Tibial artery (tissue), 4 donors: ENCODE measurements at regions not wholly inside any gene's neighbourhood (a gene's known extent, or its start where the extent isn't known, plus 50 kb on each side); places are given as distances from the start of the nearest gene placed in this dataset.

Experiments used
- DNase-seq, 2 donors: peaks; one replicate each; pipeline ENCODE4 v3.0.0-alpha.2; 2019
- H3K27ac ChIP-seq, 2 donors: fragments of 200-600 bp; sonication (generic) in 1 of 2; 1 replicate in 1 of 2; 2 replicates in 1 of 2; pipeline ENCODE4 v1.5.1; 2018 to 2019; ENCODE audit warnings: mild to moderate bottlenecking in 1 of 2
- H3K27me3 ChIP-seq, 2 donors: fragments of 200-600 bp; sonication (generic) in 1 of 2; one replicate each; pipeline versions ENCODE4 v1.5.1 to v1.6.0; 2016 to 2019
- H3K36me3 ChIP-seq, 3 donors: fragments of 200-600 bp; sonication (generic) in 2 of 3; one replicate each; pipeline ENCODE4 v1.5.1; 2016 to 2019; ENCODE audit warnings: mild to moderate bottlenecking in 2 of 3
- H3K4me1 ChIP-seq, 4 donors: fragments of 200-600 bp; sonication (generic) in 2 of 4; 1 replicate in 3 of 4; 2 replicates in 1 of 4; pipeline ENCODE4 v1.5.1; 2016 to 2019
- H3K4me3 ChIP-seq, 2 donors: fragments of 200-600 bp; sonication (generic) in 1 of 2; 1 replicate in 1 of 2; 2 replicates in 1 of 2; pipeline ENCODE4 v1.5.1; 2018 to 2019; ENCODE audit warnings: mild to moderate bottlenecking in 2 of 2
- H3K9me3 ChIP-seq, 3 donors: fragments of 200-600 bp; sonication (generic) in 1 of 3; one replicate each; pipeline ENCODE4 v1.5.1; 2016 to 2019
- intact Hi-C: fragments of 100-400 bp; cut with DNase I; formaldehyde crosslinking; loops from one replicate; pipeline ENCODE4 v1.15.0; 2023; ENCODE audit warnings: low total_unique reads
- TF ChIP-seq, protein P1 (sequence below), 2 experiments: fragments of 200-600 bp in 1 of 2; fragments of 450-650 bp in 1 of 2; IDR thresholded peaks; one replicate each; pipeline ENCODE4 v1.5.1; 2017 to 2019; ENCODE audit warnings: antibody characterized with exemption in 2 of 2, mild to moderate bottlenecking in 1 of 2, moderate library complexity in 1 of 2

DNA sequence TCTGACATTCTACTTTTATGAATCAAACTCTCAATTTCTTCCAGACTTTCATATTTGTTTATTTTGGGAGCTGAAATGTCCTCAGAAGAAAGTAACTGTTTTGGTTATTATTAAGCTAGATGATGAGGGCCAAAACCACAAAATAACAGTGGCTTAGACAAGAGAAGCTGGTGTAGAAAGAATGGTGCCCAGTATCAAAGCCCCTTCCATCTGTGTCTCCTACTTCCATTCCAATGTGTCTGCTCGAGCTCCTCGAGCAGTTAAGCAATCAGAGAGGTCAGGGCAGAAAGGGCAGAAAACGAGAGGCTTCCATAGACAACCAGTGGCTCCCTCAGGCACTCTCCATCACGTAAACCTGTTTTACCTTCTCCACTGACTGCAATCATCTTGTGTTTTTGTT, 59.7 kb upstream of the MAGI1 start:
- no peak overlapping the region for H3K4me3 ChIP-seq
- H3K9me3 ChIP-seq = peaks cover 0 to 4% (median 0%) of the 10 kb centered on the region in 3 donors
- TF ChIP-seq, protein P1, sequence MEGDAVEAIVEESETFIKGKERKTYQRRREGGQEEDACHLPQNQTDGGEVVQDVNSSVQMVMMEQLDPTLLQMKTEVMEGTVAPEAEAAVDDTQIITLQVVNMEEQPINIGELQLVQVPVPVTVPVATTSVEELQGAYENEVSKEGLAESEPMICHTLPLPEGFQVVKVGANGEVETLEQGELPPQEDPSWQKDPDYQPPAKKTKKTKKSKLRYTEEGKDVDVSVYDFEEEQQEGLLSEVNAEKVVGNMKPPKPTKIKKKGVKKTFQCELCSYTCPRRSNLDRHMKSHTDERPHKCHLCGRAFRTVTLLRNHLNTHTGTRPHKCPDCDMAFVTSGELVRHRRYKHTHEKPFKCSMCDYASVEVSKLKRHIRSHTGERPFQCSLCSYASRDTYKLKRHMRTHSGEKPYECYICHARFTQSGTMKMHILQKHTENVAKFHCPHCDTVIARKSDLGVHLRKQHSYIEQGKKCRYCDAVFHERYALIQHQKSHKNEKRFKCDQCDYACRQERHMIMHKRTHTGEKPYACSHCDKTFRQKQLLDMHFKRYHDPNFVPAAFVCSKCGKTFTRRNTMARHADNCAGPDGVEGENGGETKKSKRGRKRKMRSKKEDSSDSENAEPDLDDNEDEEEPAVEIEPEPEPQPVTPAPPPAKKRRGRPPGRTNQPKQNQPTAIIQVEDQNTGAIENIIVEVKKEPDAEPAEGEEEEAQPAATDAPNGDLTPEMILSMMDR (IDR thresholded peaks at IDR 0.05) = no peak
- no peak for DNase-seq
- H3K27me3 ChIP-seq = no peaks in the 10 kb centered on the region
- H3K36me3 ChIP-seq = no peaks in the 10 kb centered on the region
- intact Hi-C loops = no loop called here
- peaks cover 0 to 4% (median 0%) of the 10 kb centered on the region in 4 donors for H3K4me1 ChIP-seq
- no peak overlapping the region for H3K27ac ChIP-seq

DNA sequence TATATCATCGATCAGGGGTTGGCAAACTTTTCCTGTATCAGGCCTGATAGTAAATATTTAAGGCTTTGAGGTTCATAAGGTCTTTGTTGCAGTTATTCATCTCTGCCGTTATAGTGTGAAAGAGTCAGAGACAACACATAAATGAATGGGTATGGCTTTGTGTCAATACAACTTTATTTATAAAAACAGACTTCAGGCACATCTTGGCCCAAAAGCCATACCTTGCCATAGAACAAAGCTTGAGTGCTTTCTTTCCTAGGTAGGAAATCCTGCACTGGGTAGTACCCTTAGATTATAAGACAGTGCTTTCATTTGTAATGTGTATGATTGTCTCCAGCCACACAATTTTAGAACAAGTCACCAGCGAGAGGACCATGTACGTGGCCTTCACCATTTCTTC, 58.9 kb upstream of the MAGI1 start:
- DNase-seq = no peak
- Histone ChIP-seq H3K4me1 (peaks cover 0 to 4% (median 0%) of the 10 kb centered on the region in 4 donors), H3K4me3 (no peak overlapping the region), H3K9me3 (peaks cover 0 to 4% (median 0%) of the 10 kb centered on the region in 3 donors), H3K36me3 (no peaks in the 10 kb centered on the region), H3K27ac (no peak overlapping the region), H3K27me3 (no peaks in the 10 kb centered on the region)
- TF ChIP-seq, protein P1 (IDR thresholded peaks at IDR 0.05) = no peak
- intact Hi-C loops = no loop called here

DNA sequence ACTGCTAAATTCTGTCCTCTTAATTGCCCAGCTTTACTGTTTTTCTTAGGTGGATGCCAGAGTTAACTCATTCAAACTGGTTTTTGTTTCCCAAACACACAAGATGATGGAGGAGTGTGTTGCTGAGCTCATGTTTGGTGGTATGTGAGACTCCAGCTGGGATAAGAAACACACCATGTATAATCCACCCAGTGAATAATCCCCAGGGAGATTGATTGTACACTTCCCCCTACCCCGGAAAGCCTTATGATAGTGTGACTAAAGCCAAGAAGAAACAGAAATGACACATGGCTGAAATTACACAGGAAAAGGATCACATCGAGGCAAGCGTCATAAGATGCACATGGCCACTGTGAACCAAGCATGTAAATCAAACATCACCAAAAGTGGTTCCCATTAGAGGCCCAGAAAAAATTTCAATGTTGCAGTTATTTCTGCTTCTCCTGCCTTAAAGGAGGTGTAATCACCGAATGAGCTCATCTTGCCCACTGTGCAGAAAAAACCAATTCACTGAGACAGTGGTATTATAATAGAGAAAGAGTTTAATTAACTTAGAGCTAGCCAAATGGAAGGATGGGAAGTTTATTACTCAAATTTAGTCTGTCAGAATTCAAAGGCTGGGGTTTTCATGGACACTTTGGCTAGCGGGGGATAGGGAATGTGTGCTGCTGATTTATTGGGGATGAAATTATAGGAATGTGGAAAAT, 56.7 kb upstream of the MAGI1 start:
- Histone ChIP-seq H3K27ac (no peak overlapping the region), H3K9me3 (peaks cover 0 to 4% (median 0%) of the 10 kb centered on the region in 3 donors), H3K27me3 (no peaks in the 10 kb centered on the region), H3K36me3 (no peaks in the 10 kb centered on the region), H3K4me1 (peaks cover 0 to 4% (median 0%) of the 10 kb centered on the region in 4 donors), H3K4me3 (no peak overlapping the region)
- DNase-seq = no peak
- TF ChIP-seq, protein P1 (IDR thresholded peaks at IDR 0.05) = no peak
- intact Hi-C loops = no loop called here

DNA sequence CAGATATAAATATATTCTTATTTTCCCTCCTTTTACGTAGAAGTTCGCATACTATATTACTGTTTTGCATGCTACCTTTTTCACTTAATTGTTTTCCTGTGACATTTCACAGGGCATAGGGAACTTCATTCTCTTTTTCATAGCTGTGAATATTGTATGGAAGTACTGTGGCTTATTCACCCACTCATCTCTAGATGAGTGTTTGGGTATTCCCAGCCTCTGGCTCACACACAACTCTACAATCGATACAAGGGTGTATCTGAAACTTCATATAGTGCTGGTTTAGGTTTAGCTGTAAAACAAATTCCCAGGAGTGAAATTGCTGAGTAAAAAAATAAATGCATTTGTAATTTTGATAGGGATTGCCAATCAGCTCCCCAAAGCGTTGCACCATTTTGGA, 55.3 kb upstream of the MAGI1 start:
- intact Hi-C loops = no loop called here
- H3K36me3 ChIP-seq = no peaks in the 10 kb centered on the region
- H3K4me3 ChIP-seq = no peak overlapping the region
- H3K4me1 ChIP-seq = peaks cover 0 to 4% (median 0%) of the 10 kb centered on the region in 4 donors
- TF ChIP-seq, protein P1 (IDR thresholded peaks at IDR 0.05) = no peak
- no peak for DNase-seq
- no peaks in the 10 kb centered on the region for H3K27me3 ChIP-seq
- H3K27ac ChIP-seq = no peak overlapping the region
- H3K9me3 ChIP-seq = peaks cover 0 to 4% (median 0%) of the 10 kb centered on the region in 3 donors

DNA sequence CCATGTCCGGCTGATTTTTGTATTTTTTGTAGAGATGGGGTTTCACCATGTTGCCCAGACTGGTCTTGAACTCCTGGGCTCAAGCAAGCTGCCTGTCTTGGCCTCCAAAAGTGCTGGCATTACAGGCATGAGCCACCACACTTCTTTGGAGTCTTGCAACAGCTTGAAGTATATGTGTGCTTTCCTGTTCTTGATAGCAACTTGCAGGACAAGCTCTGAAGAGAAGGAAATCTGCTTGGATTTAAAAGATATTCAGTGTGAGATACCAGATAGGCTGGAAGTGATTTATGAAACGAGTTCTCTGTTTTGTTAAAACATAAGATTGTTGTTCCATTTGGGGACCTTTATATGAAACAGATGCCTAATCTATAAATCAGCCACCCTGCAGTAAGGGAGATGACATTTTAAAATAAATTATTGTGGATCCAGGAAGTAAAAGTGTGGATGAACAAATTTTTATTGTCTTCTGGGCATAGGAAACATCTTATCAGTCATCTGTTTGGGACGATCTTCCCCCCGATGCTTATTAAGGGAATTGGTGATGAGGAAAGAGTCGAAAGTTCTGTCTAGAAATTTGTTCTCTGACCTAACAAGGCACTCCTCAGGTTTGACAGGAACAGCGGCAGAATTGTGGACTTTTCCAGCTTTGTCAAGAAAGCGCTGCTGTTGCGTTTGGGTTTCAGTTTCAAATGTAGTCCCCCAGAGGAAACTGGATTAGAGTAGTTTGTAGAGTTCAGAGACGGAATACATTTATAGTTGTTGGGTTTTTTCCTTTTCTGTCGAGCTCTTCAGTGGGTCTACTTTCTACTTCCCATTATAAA, 53.7 kb upstream of the MAGI1 start:
- H3K27me3 ChIP-seq = no peaks in the 10 kb centered on the region
- DNase-seq = no peak
- TF ChIP-seq, protein P1 (IDR thresholded peaks at IDR 0.05) = no peak
- no peak overlapping the region for H3K4me3 ChIP-seq
- no peaks in the 10 kb centered on the region for H3K36me3 ChIP-seq
- H3K9me3 ChIP-seq = peaks cover 0 to 4% (median 0%) of the 10 kb centered on the region in 3 donors
- H3K4me1 ChIP-seq = no peaks in the 10 kb centered on the region
- intact Hi-C loops = no loop called here
- H3K27ac ChIP-seq = no peak overlapping the region
